ENCODE measurements at regions not wholly inside any gene's neighbourhood (a gene's known extent, or its start where the extent isn't known, plus 50 kb on each side); places are given as distances from the start of the nearest gene placed in this dataset.

DNA sequence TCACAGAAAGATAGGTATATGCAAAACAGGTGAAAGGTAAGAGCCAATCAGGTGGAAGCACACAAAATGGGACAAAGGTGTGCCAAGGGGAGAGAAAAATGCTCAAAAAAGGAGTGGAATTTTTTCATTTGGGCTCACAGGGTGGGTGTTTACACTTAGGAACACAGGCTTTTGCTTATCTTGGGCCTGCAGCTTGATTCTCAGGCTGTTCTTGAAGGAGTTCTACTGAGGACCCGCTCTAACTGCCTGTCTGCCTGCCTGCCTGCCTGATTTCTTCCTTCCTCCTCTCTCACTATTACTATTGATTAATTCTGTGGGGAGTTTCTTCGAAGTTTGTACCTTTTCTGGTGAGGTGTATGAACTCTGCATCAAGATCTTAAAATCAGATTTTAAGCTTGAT lies 120.3 kb upstream of the CTSO start:
- TF ChIP-seq BHLHE40 (IDR thresholded peaks at IDR 0.05; ENCODE audit: low read depth, low read length): no peak
- TF ChIP-seq RAD21 (IDR thresholded peaks at IDR 0.05; ENCODE audit: low read length): no peak
- TF ChIP-seq, protein P1, sequence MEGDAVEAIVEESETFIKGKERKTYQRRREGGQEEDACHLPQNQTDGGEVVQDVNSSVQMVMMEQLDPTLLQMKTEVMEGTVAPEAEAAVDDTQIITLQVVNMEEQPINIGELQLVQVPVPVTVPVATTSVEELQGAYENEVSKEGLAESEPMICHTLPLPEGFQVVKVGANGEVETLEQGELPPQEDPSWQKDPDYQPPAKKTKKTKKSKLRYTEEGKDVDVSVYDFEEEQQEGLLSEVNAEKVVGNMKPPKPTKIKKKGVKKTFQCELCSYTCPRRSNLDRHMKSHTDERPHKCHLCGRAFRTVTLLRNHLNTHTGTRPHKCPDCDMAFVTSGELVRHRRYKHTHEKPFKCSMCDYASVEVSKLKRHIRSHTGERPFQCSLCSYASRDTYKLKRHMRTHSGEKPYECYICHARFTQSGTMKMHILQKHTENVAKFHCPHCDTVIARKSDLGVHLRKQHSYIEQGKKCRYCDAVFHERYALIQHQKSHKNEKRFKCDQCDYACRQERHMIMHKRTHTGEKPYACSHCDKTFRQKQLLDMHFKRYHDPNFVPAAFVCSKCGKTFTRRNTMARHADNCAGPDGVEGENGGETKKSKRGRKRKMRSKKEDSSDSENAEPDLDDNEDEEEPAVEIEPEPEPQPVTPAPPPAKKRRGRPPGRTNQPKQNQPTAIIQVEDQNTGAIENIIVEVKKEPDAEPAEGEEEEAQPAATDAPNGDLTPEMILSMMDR (conservative IDR thresholded peaks at IDR 0.05; ENCODE audit: low read depth, low read length): no peak
- CTCF ChIA-PET: no interaction called here

More for the DNA sequence above, 120.3 kb upstream of the CTSO start:
- Histone ChIP-seq H3K4ac (ENCODE audit: low read depth, low read length) (no peak overlapping the region), H2BK20ac (ENCODE audit: low read depth, low read length) (no peak overlapping the region), H3K27me3 (ENCODE audit: control insufficient read depth, insufficient read depth, low read length) (no peaks in the 10 kb centered on the region), H4K20me1 (ENCODE audit: insufficient read depth, low read length) (no peaks in the 10 kb centered on the region), H2BK15ac (ENCODE audit: low read depth, low read length) (no peak overlapping the region), H3K36me3 (ENCODE audit: control insufficient read depth, insufficient read depth, low read length) (no peaks in the 10 kb centered on the region), H3K4me2 (ENCODE audit: low read depth, low read length) (no peak overlapping the region), H3K14ac (replicated peaks; ENCODE audit: low read depth, low read length) (no peak overlapping the region), H4K91ac (ENCODE audit: insufficient read depth, low read depth, low read length) (no peak overlapping the region), H2AK5ac (ENCODE audit: low read depth, low read length) (no peak overlapping the region), H2BK120ac (ENCODE audit: low read depth, low read length) (no peak overlapping the region), H3K27ac (ENCODE audit: insufficient read depth, low read length) (no peak overlapping the region), H2BK5ac (ENCODE audit: low read depth, low read length, poor library complexity, severe bottlenecking) (no peak overlapping the region), H4K5ac (ENCODE audit: low read depth, low read length) (no peak overlapping the region), H2AK9ac (replicated peaks; ENCODE audit: low read depth, low read length, poor library complexity) (no peak overlapping the region), H3K9ac (ENCODE audit: low read depth, low read length) (no peak overlapping the region), H3K23ac (ENCODE audit: low read depth, low read length) (no peak overlapping the region), H4K8ac (ENCODE audit: low read depth in 2 of 2, low read length in 2 of 2) (no peak overlapping the region), H3K9me3 (ENCODE audit: control insufficient read depth, insufficient read depth, low read length) (no peaks in the 10 kb centered on the region), H3K18ac (ENCODE audit: low read depth, low read length) (no peak overlapping the region), H3K4me1 (ENCODE audit: control insufficient read depth, insufficient read depth, low read length) (no peaks in the 10 kb centered on the region), H3K9me1 (ENCODE audit: insufficient read depth, low read length) (no peaks in the 10 kb centered on the region), H3K56ac (ENCODE audit: extremely low read depth, insufficient read depth, low read length) (no peak overlapping the region), H2AFZ (replicated peaks; ENCODE audit: low read length, poor library complexity) (no peak overlapping the region), H3K79me1 (ENCODE audit: low read depth in 1 of 2, low read length in 2 of 2) (no peaks in the 10 kb centered on the region), H3K4me3 (ENCODE audit: insufficient read depth, low read depth, low read length) (no peak overlapping the region)
- DNase-seq: no peak
- in situ Hi-C loops (cut with MboI; ENCODE audit: low sequenced_read_pairs): no loop called here
- BruUV-seq (replicated peaks): no TSS peak
- dilution Hi-C loops (cut with HindIII; ENCODE audit: low sequenced_read_pairs, unreplicated experiment): no loop called here
- intact Hi-C loops (cut with micrococcal nuclease): no loop called here
- ATAC-seq (ENCODE audit: low read depth): no peak
- POLR2A ChIA-PET (ENCODE audit: unreplicated experiment): no interaction called here
- WGBS, 2 experiments (ENCODE audit: extremely low coverage in 2 of 2, insufficient read length in 1 of 2): no CpG with 5 or more reads among the region's 2 CpGs
